Neural progenitor cell (in vitro differentiated cells): ENCODE measurements at regions not wholly inside any gene's neighbourhood (a gene's known extent, or its start where the extent isn't known, plus 50 kb on each side); places are given as distances from the start of the nearest gene placed in this dataset.

Source experiments
- EZH2 ChIP-seq: fragments of 200-600 bp; sonication (generic); IDR thresholded peaks from 2 replicates; pipeline ENCODE4 v1.6.1; 2017; ENCODE audit warnings: antibody characterized with exemption, mild to moderate bottlenecking, moderate library complexity
- TF ChIP-seq, protein P1 (sequence below): fragments of 200-600 bp; sonication (generic); IDR thresholded peaks from 2 replicates; pipeline ENCODE4 v1.5.1; 2017; ENCODE audit warnings: antibody characterized with exemption, mild to moderate bottlenecking

DNA sequence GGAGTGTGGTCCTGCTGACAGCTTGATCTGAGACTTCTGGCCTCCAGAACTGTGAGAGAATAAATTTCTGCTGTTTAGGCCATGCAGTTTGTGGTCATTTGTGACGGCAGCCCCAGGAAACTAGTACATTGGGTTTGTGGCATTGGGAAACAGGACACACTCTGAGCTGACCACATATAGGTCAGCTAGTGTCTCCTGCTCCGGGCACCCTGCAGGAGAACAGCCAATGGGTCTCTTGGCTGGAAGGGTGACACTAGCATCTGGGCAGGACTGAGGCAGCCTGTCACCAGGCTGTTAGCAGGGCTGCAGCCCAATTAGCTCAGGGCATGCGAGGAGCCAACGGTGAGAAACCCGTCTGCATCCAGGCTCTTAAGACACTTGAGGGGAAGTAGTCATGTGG lies 83.2 kb downstream of the PITPNM2 start:
- TF ChIP-seq, protein P1, sequence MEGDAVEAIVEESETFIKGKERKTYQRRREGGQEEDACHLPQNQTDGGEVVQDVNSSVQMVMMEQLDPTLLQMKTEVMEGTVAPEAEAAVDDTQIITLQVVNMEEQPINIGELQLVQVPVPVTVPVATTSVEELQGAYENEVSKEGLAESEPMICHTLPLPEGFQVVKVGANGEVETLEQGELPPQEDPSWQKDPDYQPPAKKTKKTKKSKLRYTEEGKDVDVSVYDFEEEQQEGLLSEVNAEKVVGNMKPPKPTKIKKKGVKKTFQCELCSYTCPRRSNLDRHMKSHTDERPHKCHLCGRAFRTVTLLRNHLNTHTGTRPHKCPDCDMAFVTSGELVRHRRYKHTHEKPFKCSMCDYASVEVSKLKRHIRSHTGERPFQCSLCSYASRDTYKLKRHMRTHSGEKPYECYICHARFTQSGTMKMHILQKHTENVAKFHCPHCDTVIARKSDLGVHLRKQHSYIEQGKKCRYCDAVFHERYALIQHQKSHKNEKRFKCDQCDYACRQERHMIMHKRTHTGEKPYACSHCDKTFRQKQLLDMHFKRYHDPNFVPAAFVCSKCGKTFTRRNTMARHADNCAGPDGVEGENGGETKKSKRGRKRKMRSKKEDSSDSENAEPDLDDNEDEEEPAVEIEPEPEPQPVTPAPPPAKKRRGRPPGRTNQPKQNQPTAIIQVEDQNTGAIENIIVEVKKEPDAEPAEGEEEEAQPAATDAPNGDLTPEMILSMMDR = no peak
- no peak for TF ChIP-seq EZH2
